ENCODE measurements at regions not wholly inside any gene's neighbourhood (a gene's known extent, or its start where the extent isn't known, plus 50 kb on each side); places are given as distances from the start of the nearest gene placed in this dataset.

- H3K36me3 Mint-ChIP-seq (ENCODE audit: unreplicated experiment), result no peaks in the 10 kb centered on the region
- no peak overlapping the region for H3K27ac Mint-ChIP-seq (ENCODE audit: unreplicated experiment)
- DNase-seq, result no peak
- no peaks in the 10 kb centered on the region for H3K4me1 Mint-ChIP-seq (ENCODE audit: low read depth, unreplicated experiment)
- H3K27me3 Mint-ChIP-seq (ENCODE audit: unreplicated experiment), result no peaks in the 10 kb centered on the region
- H3K9me3 Mint-ChIP-seq (ENCODE audit: unreplicated experiment), result no peaks in the 10 kb centered on the region
- no peak overlapping the region for H3K4me3 Mint-ChIP-seq (ENCODE audit: unreplicated experiment)
- TF ChIP-seq, protein P1, sequence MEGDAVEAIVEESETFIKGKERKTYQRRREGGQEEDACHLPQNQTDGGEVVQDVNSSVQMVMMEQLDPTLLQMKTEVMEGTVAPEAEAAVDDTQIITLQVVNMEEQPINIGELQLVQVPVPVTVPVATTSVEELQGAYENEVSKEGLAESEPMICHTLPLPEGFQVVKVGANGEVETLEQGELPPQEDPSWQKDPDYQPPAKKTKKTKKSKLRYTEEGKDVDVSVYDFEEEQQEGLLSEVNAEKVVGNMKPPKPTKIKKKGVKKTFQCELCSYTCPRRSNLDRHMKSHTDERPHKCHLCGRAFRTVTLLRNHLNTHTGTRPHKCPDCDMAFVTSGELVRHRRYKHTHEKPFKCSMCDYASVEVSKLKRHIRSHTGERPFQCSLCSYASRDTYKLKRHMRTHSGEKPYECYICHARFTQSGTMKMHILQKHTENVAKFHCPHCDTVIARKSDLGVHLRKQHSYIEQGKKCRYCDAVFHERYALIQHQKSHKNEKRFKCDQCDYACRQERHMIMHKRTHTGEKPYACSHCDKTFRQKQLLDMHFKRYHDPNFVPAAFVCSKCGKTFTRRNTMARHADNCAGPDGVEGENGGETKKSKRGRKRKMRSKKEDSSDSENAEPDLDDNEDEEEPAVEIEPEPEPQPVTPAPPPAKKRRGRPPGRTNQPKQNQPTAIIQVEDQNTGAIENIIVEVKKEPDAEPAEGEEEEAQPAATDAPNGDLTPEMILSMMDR (IDR thresholded peaks at IDR 0.05; ENCODE audit: partially characterized antibody, unreplicated experiment), result no peak
These were observed 138.0 kb upstream of the EGLN3 start for GRCh38 chr14:34088914-34089313.

DNA sequence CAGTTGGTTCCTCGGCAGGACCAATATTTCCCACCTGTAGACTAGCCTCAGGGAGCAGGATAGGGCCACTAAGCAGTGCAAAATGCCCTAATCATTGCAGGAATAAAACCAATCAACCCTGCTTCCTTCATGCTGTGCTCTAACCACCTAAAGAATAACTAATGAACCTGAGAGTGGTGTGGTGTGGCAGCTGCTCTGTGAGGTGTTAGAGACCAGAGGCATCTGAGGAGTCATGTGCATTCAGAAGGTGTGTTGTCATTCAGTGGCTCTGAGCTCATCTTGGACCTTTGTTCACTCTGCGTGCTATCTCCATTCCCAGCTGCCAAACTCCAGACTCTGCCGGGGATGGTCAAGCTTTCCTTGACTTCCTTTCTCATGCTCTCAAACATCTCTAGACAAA lies 136.7 kb upstream of the EGLN3 start:
- no peak for DNase-seq
- H3K36me3 Mint-ChIP-seq (ENCODE audit: unreplicated experiment), result no peaks in the 10 kb centered on the region
- no peak overlapping the region for H3K27ac Mint-ChIP-seq (ENCODE audit: unreplicated experiment)
- H3K27me3 Mint-ChIP-seq (ENCODE audit: unreplicated experiment), result no peaks in the 10 kb centered on the region
- no peak overlapping the region for H3K4me3 Mint-ChIP-seq (ENCODE audit: unreplicated experiment)
- no peaks in the 10 kb centered on the region for H3K4me1 Mint-ChIP-seq (ENCODE audit: low read depth, unreplicated experiment)
- no peaks in the 10 kb centered on the region for H3K9me3 Mint-ChIP-seq (ENCODE audit: unreplicated experiment)
- TF ChIP-seq, protein P1 (IDR thresholded peaks at IDR 0.05; ENCODE audit: partially characterized antibody, unreplicated experiment), result no peak

DNA sequence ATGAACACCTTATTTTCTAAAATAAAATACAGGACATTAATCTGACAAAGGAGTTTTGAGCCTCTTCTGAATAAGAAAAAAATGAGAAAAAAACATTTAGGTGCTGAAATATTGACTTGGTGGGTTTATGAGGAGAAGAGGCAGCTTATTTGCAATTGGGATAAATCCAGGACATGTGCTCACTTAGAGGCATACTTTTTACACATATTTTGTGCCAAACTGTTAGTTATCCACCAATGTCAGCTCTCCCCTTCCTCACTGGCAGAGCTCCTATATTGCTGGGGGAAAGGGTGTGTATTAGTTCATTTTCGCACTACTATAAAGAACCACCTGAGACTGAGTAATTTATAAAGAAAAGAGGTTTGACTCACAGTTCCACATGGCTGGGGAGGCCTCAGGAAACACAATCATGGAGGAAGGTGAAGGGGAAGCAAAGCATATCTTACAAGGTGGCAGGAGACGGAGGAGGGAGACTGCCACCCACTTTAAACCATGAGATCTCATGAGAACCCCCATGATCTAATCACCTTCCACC lies 135.4 kb upstream of the EGLN3 start:
- H3K9me3 Mint-ChIP-seq (ENCODE audit: unreplicated experiment), result no peaks in the 10 kb centered on the region
- no peaks in the 10 kb centered on the region for H3K27me3 Mint-ChIP-seq (ENCODE audit: unreplicated experiment)
- TF ChIP-seq, protein P1 (IDR thresholded peaks at IDR 0.05; ENCODE audit: partially characterized antibody, unreplicated experiment), result no peak
- H3K36me3 Mint-ChIP-seq (ENCODE audit: unreplicated experiment), result no peaks in the 10 kb centered on the region
- H3K27ac Mint-ChIP-seq (ENCODE audit: unreplicated experiment), result no peak overlapping the region
- DNase-seq, result no peak
- H3K4me1 Mint-ChIP-seq (ENCODE audit: low read depth, unreplicated experiment), result peaks cover 4% of the 10 kb centered on the region
- no peak overlapping the region for H3K4me3 Mint-ChIP-seq (ENCODE audit: unreplicated experiment)

- Mint-ChIP-seq H3K4me3 (ENCODE audit: unreplicated experiment) (no peak overlapping the region), H3K4me1 (ENCODE audit: low read depth, unreplicated experiment) (peaks cover 4% of the 10 kb centered on the region), H3K27ac (ENCODE audit: unreplicated experiment) (no peak overlapping the region), H3K36me3 (ENCODE audit: unreplicated experiment) (no peaks in the 10 kb centered on the region), H3K27me3 (ENCODE audit: unreplicated experiment) (no peaks in the 10 kb centered on the region), H3K9me3 (ENCODE audit: unreplicated experiment) (no peaks in the 10 kb centered on the region)
- no peak for DNase-seq
- TF ChIP-seq, protein P1 (IDR thresholded peaks at IDR 0.05; ENCODE audit: partially characterized antibody, unreplicated experiment), result no peak
These were observed 134.8 kb upstream of the EGLN3 start for GRCh38 chr14:34085695-34086094.

DNA sequence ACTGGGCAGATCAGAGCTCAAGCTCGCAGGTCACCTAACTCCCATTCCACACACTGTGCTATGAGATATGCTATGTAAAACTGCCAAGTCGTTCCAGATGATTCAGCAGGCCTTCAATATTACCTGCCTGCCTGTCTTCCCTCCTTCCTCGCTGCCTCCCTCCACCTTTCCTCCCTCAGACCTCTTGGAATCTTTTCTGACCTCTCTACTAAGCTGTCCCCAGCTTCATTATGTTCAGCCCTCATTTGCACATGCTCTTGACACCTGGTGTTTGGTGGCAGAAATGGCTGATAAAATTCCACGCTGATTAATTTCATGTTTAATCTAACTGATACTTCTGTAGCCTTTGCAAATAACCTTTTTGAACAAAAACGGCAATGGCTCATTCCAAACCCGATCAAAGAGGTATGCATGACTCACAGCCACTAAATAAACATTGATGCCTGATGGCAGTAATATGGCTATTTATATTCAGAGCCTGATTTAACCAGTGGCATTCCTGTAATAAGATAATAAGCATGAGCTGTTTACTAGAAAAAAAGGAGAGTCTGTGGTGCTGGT lies 130.8 kb upstream of the EGLN3 start:
- TF ChIP-seq, protein P1 (IDR thresholded peaks at IDR 0.05; ENCODE audit: partially characterized antibody, unreplicated experiment), result no peak
- Mint-ChIP-seq H3K4me3 (ENCODE audit: unreplicated experiment) (no peak overlapping the region), H3K27me3 (ENCODE audit: unreplicated experiment) (no peaks in the 10 kb centered on the region), H3K36me3 (ENCODE audit: unreplicated experiment) (no peaks in the 10 kb centered on the region), H3K9me3 (ENCODE audit: unreplicated experiment) (no peaks in the 10 kb centered on the region), H3K4me1 (ENCODE audit: low read depth, unreplicated experiment) (peaks cover 7% of the 10 kb centered on the region), H3K27ac (ENCODE audit: unreplicated experiment) (no peak overlapping the region)
- no peak for DNase-seq
